H9 (cell line): ENCODE measurements at regions not wholly inside any gene's neighbourhood (a gene's known extent, or its start where the extent isn't known, plus 50 kb on each side); places are given as distances from the start of the nearest gene placed in this dataset.

Source experiments
- DNase-seq: peaks from one replicate; pipeline ENCODE4 v3.0.0-alpha.2; 2017
- H2AFZ ChIP-seq: one replicate; pipeline ENCODE4 v1.6.1; 2013; ENCODE audit warnings: mild to moderate bottlenecking, low read length, control low read depth, moderate library complexity
- H2AK5ac ChIP-seq: 2 replicates; pipeline ENCODE4 v1.6.1; 2013; ENCODE audit warnings: low read length, control low read depth, mixed read lengths; ENCODE audit not compliant: insufficient read length
- H2BK120ac ChIP-seq: one replicate; pipeline ENCODE4 v1.6.1; 2013; ENCODE audit warnings: low read depth, mild to moderate bottlenecking, low read length, control low read depth, inconsistent platforms; ENCODE audit not compliant: poor library complexity, severe bottlenecking
- H2BK12ac ChIP-seq: 2 replicates; pipeline ENCODE4 v1.6.1; 2013; ENCODE audit warnings: low read length, control low read depth, mixed read lengths, low read depth; ENCODE audit not compliant: insufficient read length
- H2BK15ac ChIP-seq: 2 replicates; pipeline ENCODE4 v1.6.1; 2013; ENCODE audit warnings: low read depth, low read length, control low read depth
- H2BK20ac ChIP-seq: one replicate; pipeline ENCODE4 v1.6.1; 2013; ENCODE audit warnings: low read depth, mild to moderate bottlenecking, low read length, control low read depth, inconsistent platforms; ENCODE audit not compliant: poor library complexity, severe bottlenecking
- H2BK5ac ChIP-seq: 2 replicates; pipeline ENCODE4 v1.6.1; 2013; ENCODE audit warnings: low read length, control low read depth, mixed read lengths; ENCODE audit not compliant: insufficient read length
- H3K14ac ChIP-seq: 2 replicates; pipeline ENCODE4 v1.6.1; 2013; ENCODE audit warnings: low read length, control low read depth; ENCODE audit not compliant: insufficient read depth
- H3K18ac ChIP-seq: 2 replicates; pipeline ENCODE4 v1.6.1; 2013; ENCODE audit warnings: low read depth, mild to moderate bottlenecking, mixed read lengths, low read length, control low read depth; ENCODE audit not compliant: insufficient read length
- H3K23ac ChIP-seq: 2 replicates; pipeline ENCODE4 v1.6.1; 2013; ENCODE audit warnings: low read length, control low read depth, mixed read lengths, low read depth; ENCODE audit not compliant: insufficient read length
- H3K23me2 ChIP-seq: 2 replicates; pipeline ENCODE4 v1.6.1; 2013; ENCODE audit warnings: low read depth, mild to moderate bottlenecking, mixed read lengths, low read length, control low read depth; ENCODE audit not compliant: insufficient read length, poor library complexity, severe bottlenecking
- H3K27ac ChIP-seq: 2 replicates; pipeline ENCODE4 v1.5.1; 2013; ENCODE audit warnings: low read length, control low read depth, mixed read lengths, low read depth; ENCODE audit not compliant: insufficient read length
- H3K27me3 ChIP-seq: 2 replicates; pipeline ENCODE4 v1.6.1; 2013; ENCODE audit warnings: low read length, control low read depth, inconsistent platforms; ENCODE audit not compliant: insufficient read depth
- H3K4ac ChIP-seq: 2 replicates; pipeline ENCODE4 v1.6.1; 2013; ENCODE audit warnings: low read depth, mild to moderate bottlenecking, control low read depth, inconsistent platforms, low read length, moderate library complexity
- H3K4me1 ChIP-seq: 2 replicates; pipeline ENCODE4 v1.6.1; 2013; ENCODE audit warnings: low read length, control low read depth, inconsistent platforms; ENCODE audit not compliant: insufficient read depth
- H3K4me2 ChIP-seq: 2 replicates; pipeline ENCODE4 v1.6.1; 2013; ENCODE audit warnings: low read length, control low read depth, mixed read lengths; ENCODE audit not compliant: insufficient read length, insufficient read depth
- H3K56ac ChIP-seq: 2 replicates; pipeline ENCODE4 v1.6.1; 2013; ENCODE audit warnings: low read depth, mild to moderate bottlenecking, mixed read lengths, low read length, control low read depth; ENCODE audit not compliant: insufficient read length
- H3K79me1 ChIP-seq: 2 replicates; pipeline ENCODE4 v1.6.1; 2013; ENCODE audit warnings: low read depth, mild to moderate bottlenecking, moderate library complexity, low read length, control low read depth, inconsistent platforms; ENCODE audit not compliant: insufficient read depth, poor library complexity, severe bottlenecking
- H3K79me2 ChIP-seq: 2 replicates; pipeline ENCODE4 v1.6.1; 2013; ENCODE audit warnings: low read length, control low read depth, inconsistent platforms; ENCODE audit not compliant: insufficient read depth
- H3K9ac ChIP-seq: 2 replicates; pipeline ENCODE4 v1.6.1; 2013; ENCODE audit warnings: low read length, control low read depth, mixed read lengths; ENCODE audit not compliant: insufficient read length; ENCODE audit errors: extremely low read depth
- H3K9me3 ChIP-seq: one replicate; pipeline ENCODE4 v1.6.1; 2013; ENCODE audit warnings: low read depth, low read length, inconsistent platforms; ENCODE audit not compliant: control insufficient read depth
- H3T11ph ChIP-seq: one replicate; pipeline ENCODE4 v1.6.1; 2013; ENCODE audit warnings: mild to moderate bottlenecking, low read length, control low read depth, inconsistent platforms
- H4K20me1 ChIP-seq: one replicate; pipeline ENCODE4 v1.6.1; 2013; ENCODE audit not compliant: control insufficient read depth, insufficient read length, insufficient read depth
- H4K5ac ChIP-seq: 2 replicates; pipeline ENCODE4 v1.6.1; 2013; ENCODE audit warnings: low read depth, mild to moderate bottlenecking, mixed read lengths, low read length, control low read depth; ENCODE audit not compliant: insufficient read length
- H4K8ac ChIP-seq: replicated peaks from 2 replicates; pipeline ENCODE4 v1.6.1; 2013; ENCODE audit warnings: low read length, control low read depth, mixed read lengths, low read depth; ENCODE audit not compliant: insufficient read length
- H4K91ac ChIP-seq: 2 replicates; pipeline ENCODE4 v1.6.1; 2013; ENCODE audit warnings: low read depth, mild to moderate bottlenecking, moderate library complexity, mixed read lengths, low read length, control low read depth; ENCODE audit not compliant: insufficient read length
- H3K27ac Mint-ChIP-seq, 3 experiments: 2 replicates in 2 of 3; 3 replicates in 1 of 3; pipeline ENCODE4 v1.8.0; 2020 to 2021; ENCODE audit warnings: mixed read lengths in 3 of 3, mild to moderate bottlenecking in 1 of 3, moderate library complexity in 1 of 3
- H3K27me3 Mint-ChIP-seq: 2 replicates; pipeline ENCODE4 v1.8.0; 2021; ENCODE audit warnings: low read depth, mild to moderate bottlenecking, moderate library complexity, mixed read lengths
- H3K36me3 Mint-ChIP-seq, 3 experiments: 2 replicates in 2 of 3; 3 replicates in 1 of 3; pipeline ENCODE4 v1.8.0; 2020 to 2021; ENCODE audit warnings: low read depth in 3 of 3, mixed read lengths in 3 of 3; ENCODE audit not compliant: insufficient read depth in 1 of 3
- H3K4me1 Mint-ChIP-seq, 2 experiments: 2 replicates each; pipeline ENCODE4 v1.8.0; 2020; ENCODE audit warnings: mixed read lengths in 2 of 2
- H3K4me3 Mint-ChIP-seq, 2 experiments: 2 replicates in 1 of 2; 3 replicates in 1 of 2; pipeline ENCODE4 v1.8.0; 2020 to 2021; ENCODE audit warnings: mild to moderate bottlenecking in 2 of 2, mixed read lengths in 2 of 2, moderate library complexity in 1 of 2
- H3K9me3 Mint-ChIP-seq, 2 experiments: 2 replicates in 1 of 2; 3 replicates in 1 of 2; pipeline ENCODE4 v1.8.0; 2020; ENCODE audit warnings: mild to moderate bottlenecking in 2 of 2, mixed read lengths in 2 of 2, moderate library complexity in 1 of 2
- WGBS: extraction: QIAGEN DNeasy Blood & Tissue Kit; methylation state at CpG from one replicate; pipeline ENCODE4 v1.1.7; 2013; ENCODE audit warnings: missing lambda C conversion rate, low lambda C conversion rate, mixed read lengths; ENCODE audit not compliant: insufficient read length; ENCODE audit errors: extremely low coverage; 5-methylcytosine and 5-hydroxymethylcytosine counted together
- TF ChIP-seq, protein P1 (sequence below): fragments of 200-600 bp; sonication (generic); conservative IDR thresholded peaks from 3 replicates; pipeline ENCODE4 v1.8.0; 2021; ENCODE audit warnings: antibody characterized with exemption, mild to moderate bottlenecking

DNA sequence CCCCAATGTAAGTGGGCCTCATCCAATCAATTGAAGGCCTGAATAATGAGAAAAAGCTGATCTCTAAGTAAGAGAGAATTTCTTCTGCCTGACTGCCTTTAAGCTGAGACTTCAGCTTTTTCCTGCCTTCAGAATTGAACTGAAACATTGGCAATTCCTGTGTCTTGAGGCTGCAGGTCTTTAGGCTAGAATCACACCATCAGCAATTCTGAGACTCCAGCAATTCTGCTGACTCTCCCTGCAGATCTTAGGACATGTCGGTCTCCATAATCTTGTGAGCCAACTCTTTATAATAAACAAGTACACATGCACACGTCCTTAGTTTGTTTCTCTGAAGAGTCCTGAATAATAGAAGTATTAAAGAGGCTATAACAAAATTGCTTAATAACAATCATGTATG, 209.1 kb downstream of the FSIP2 start:
- H3K27ac ChIP-seq, result no peak overlapping the region
- H3K4ac ChIP-seq, result no peak overlapping the region
- Mint-ChIP-seq H3K4me3 (no peak overlapping the region), H3K36me3 (no peaks in the 10 kb centered on the region), H3K9me3 (no peaks in the 10 kb centered on the region), H3K27me3 (no peaks in the 10 kb centered on the region), H3K27ac (no peak overlapping the region), H3K4me1 (no peaks in the 10 kb centered on the region)
- no peaks in the 10 kb centered on the region for H3K9me3 ChIP-seq
- no peak overlapping the region for H4K5ac ChIP-seq
- no peak overlapping the region for H4K91ac ChIP-seq
- no peaks in the 10 kb centered on the region for H3K79me1 ChIP-seq
- TF ChIP-seq, protein P1, sequence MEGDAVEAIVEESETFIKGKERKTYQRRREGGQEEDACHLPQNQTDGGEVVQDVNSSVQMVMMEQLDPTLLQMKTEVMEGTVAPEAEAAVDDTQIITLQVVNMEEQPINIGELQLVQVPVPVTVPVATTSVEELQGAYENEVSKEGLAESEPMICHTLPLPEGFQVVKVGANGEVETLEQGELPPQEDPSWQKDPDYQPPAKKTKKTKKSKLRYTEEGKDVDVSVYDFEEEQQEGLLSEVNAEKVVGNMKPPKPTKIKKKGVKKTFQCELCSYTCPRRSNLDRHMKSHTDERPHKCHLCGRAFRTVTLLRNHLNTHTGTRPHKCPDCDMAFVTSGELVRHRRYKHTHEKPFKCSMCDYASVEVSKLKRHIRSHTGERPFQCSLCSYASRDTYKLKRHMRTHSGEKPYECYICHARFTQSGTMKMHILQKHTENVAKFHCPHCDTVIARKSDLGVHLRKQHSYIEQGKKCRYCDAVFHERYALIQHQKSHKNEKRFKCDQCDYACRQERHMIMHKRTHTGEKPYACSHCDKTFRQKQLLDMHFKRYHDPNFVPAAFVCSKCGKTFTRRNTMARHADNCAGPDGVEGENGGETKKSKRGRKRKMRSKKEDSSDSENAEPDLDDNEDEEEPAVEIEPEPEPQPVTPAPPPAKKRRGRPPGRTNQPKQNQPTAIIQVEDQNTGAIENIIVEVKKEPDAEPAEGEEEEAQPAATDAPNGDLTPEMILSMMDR, result no peak
- H3K27me3 ChIP-seq, result no peaks in the 10 kb centered on the region
- no peak overlapping the region for H3K4me2 ChIP-seq
- H3K23ac ChIP-seq, result no peak overlapping the region
- H2BK12ac ChIP-seq, result no peak overlapping the region
- H3K9ac ChIP-seq, result no peak overlapping the region
- H2AFZ ChIP-seq, result no peak overlapping the region
- no peak for DNase-seq
- no peak overlapping the region for H2BK5ac ChIP-seq
- no peaks in the 10 kb centered on the region for H3K4me1 ChIP-seq
- no peaks in the 10 kb centered on the region for H3K23me2 ChIP-seq
- WGBS, result no CpG with 5 or more reads among the region's 2 CpGs
- H3K56ac ChIP-seq, result no peak overlapping the region
- H4K8ac ChIP-seq, result no peak overlapping the region
- no peak overlapping the region for H3T11ph ChIP-seq
- H2BK15ac ChIP-seq, result no peak overlapping the region
- no peak overlapping the region for H2AK5ac ChIP-seq
- no peak overlapping the region for H2BK120ac ChIP-seq
- H3K14ac ChIP-seq, result no peak overlapping the region
- H4K20me1 ChIP-seq, result no peaks in the 10 kb centered on the region
- no peak overlapping the region for H2BK20ac ChIP-seq
- H3K18ac ChIP-seq, result no peak overlapping the region
- H3K79me2 ChIP-seq, result no peaks in the 10 kb centered on the region
